Keratinocyte (primary cell): ENCODE measurements at regions not wholly inside any gene's neighbourhood (a gene's known extent, or its start where the extent isn't known, plus 50 kb on each side); places are given as distances from the start of the nearest gene placed in this dataset.

Experiments used
- CTCF ChIP-seq, 3 experiments: IDR thresholded peaks in 1 of 3; conservative IDR thresholded peaks in 1 of 3; optimal IDR thresholded peaks in 1 of 3; 2 replicates in 2 of 3; 3 replicates in 1 of 3; pipeline versions ENCODE3 to v1.5.1; 2011; ENCODE audit warnings: low read length in 3 of 3, mild to moderate bottlenecking in 3 of 3, moderate library complexity in 2 of 3, control low read depth in 1 of 3, inconsistent platforms in 1 of 3; ENCODE audit not compliant: insufficient read depth in 2 of 3; ENCODE audit errors: extremely low read depth in 1 of 3
- EZH2 ChIP-seq: IDR thresholded peaks from one replicate; pipeline ENCODE4 v1.6.1; 2012; ENCODE audit warnings: inconsistent platforms, mild to moderate bottlenecking, low read length, moderate library complexity

DNA sequence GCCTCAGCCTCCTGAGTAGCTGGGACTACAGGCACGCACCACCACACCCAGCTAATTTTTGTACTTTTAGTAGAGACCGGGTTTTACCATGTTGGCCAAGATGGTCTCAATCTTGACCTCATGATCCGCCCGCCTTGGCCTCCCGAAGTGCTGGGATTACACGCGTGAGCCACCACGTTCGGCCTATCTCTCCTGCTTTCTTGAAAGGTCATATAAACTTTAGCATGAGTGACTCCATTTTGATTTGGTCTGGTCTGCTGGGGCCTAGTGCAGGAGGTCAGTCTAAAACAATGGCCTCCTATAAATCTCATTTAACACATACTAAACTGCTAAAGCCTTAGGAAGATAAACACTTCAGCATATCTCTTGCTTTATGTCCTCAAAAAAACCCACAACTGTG lies 50.6 kb upstream of the GLDC start:
- TF ChIP-seq CTCF (optimal IDR thresholded peaks at IDR 0.05 in 1 of 3, IDR thresholded peaks at IDR 0.05 in 1 of 3, conservative IDR thresholded peaks at IDR 0.05 in 1 of 3; ENCODE audit: extremely low read depth in 1 of 3, insufficient read depth in 2 of 3, low read length in 3 of 3) (no peak), EZH2 (no peak)
